Peyer's patch (tissue), 4 donors: ENCODE measurements at regions not wholly inside any gene's neighbourhood (a gene's known extent, or its start where the extent isn't known, plus 50 kb on each side); places are given as distances from the start of the nearest gene placed in this dataset.
"Not testable (repeated sequence)": the region's sequence is repeated elsewhere in the genome, so short reads cannot be mapped to it uniquely, and the experiment has no call there.

Source experiments
- POLR2A ChIP-seq, 2 donors: fragments of 450-650 bp; IDR thresholded peaks; one replicate each; pipeline ENCODE4 v1.5.1; 2017; ENCODE audit warnings: antibody characterized with exemption in 2 of 2, mild to moderate bottlenecking in 2 of 2, moderate library complexity in 2 of 2
- TF ChIP-seq, protein P1 (sequence below), 6 experiments: fragments of 450-650 bp in 4 of 6; fragments of 200-600 bp in 2 of 6; sonication (generic) in 1 of 6; IDR thresholded peaks; one replicate each; pipeline ENCODE4 v1.5.1; 2017 to 2019; ENCODE audit warnings: antibody characterized with exemption in 6 of 6, mild to moderate bottlenecking in 3 of 6, moderate library complexity in 1 of 6

DNA sequence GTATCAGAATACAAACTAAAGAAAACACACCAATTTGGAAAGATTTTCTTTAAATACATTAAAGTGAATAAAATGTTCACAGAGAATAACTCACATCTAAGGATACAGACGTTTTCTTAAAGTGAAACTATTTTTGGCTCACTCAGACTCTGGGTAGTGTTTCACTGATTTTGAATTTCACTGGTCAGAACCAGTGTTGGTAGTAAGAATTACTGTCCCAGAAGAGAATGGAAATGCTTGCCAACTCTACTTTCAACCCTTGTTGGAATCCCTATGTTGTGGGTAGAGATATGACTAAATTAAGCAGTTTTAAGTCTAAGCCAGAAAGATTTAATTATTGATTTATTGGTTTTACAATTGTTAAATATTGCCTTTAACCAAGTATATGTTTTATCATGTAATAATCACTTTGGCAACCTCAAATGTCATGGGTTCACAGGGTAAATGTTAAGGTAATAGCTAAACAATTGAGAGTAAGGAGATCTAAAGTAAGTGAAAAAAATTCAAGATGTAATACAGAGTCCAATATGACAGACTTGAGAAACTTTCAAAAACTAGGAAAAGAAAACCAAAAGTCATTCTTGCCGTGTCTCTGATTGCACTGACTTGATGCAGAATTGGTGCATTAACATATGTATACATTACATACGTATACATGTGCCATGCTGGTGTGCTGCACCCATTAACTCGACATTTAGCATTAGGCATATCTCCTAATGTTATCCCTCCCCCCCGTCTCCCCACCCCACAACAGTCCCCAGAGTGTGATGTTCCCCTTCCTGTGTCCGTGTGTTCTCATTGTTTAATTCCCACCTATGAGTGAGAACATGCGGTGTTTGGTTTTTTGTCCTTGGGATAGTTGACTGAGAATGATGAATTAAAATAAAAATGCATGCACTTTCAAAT is 1517.2 kb upstream of the TPTE start:
- TF ChIP-seq, protein P1, sequence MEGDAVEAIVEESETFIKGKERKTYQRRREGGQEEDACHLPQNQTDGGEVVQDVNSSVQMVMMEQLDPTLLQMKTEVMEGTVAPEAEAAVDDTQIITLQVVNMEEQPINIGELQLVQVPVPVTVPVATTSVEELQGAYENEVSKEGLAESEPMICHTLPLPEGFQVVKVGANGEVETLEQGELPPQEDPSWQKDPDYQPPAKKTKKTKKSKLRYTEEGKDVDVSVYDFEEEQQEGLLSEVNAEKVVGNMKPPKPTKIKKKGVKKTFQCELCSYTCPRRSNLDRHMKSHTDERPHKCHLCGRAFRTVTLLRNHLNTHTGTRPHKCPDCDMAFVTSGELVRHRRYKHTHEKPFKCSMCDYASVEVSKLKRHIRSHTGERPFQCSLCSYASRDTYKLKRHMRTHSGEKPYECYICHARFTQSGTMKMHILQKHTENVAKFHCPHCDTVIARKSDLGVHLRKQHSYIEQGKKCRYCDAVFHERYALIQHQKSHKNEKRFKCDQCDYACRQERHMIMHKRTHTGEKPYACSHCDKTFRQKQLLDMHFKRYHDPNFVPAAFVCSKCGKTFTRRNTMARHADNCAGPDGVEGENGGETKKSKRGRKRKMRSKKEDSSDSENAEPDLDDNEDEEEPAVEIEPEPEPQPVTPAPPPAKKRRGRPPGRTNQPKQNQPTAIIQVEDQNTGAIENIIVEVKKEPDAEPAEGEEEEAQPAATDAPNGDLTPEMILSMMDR (IDR thresholded peaks at IDR 0.05) = not testable (repeated sequence)
- TF ChIP-seq POLR2A (IDR thresholded peaks at IDR 0.05) = not testable (repeated sequence)
